Stimulated activated CD4-positive, alpha-beta T cell treated with anti-CD3 and anti-CD28 coated beads, Interleukin-1b, Interleukin-23, amount 100 ng/mL, for 48 hours (primary cell): ENCODE measurements at regions not wholly inside any gene's neighbourhood (a gene's known extent, or its start where the extent isn't known, plus 50 kb on each side); places are given as distances from the start of the nearest gene placed in this dataset.
"Not testable (repeated sequence)": the region's sequence is repeated elsewhere in the genome, so short reads cannot be mapped to it uniquely, and the experiment has no call there.

Experiments used
- DNase-seq: peaks from one replicate; pipeline ENCODE4 v3.0.0-alpha.2; 2020

GRCh38 chr22:34763496-34763895, 302.5 kb upstream of the ISX start:
- DNase-seq = no peak

GRCh38 chr22:34765115-34765514, 300.8 kb upstream of the ISX start:
- DNase-seq = no peak

- DNase-seq = no peak
Measured at GRCh38 chr22:34769361-34769760, 296.6 kb upstream of the ISX start.

- no peak for DNase-seq
Measured at GRCh38 chr22:34776817-34777216, 289.1 kb upstream of the ISX start.

- no peak for DNase-seq
Measured at GRCh38 chr22:34781681-34782080, 284.3 kb upstream of the ISX start.

- DNase-seq = no peak
Measured at GRCh38 chr22:34783436-34783835, 282.5 kb upstream of the ISX start.

- no peak for DNase-seq
Measured at GRCh38 chr22:34784056-34784455, 281.9 kb upstream of the ISX start.

GRCh38 chr22:34797826-34798225, 268.1 kb upstream of the ISX start:
- DNase-seq = no peak

GRCh38 chr22:34798605-34799004, 267.4 kb upstream of the ISX start:
- no peak for DNase-seq

- no peak for DNase-seq
Measured at GRCh38 chr22:34800260-34800980, 265.5 kb upstream of the ISX start.

GRCh38 chr22:34801221-34801620, 264.7 kb upstream of the ISX start:
- DNase-seq = no peak

GRCh38 chr22:34804091-34804490, 261.9 kb upstream of the ISX start:
- no peak for DNase-seq

- DNase-seq = no peak
Measured at GRCh38 chr22:34804604-34805003, 261.4 kb upstream of the ISX start.

- DNase-seq = no peak
Measured at GRCh38 chr22:34805771-34806170, 260.2 kb upstream of the ISX start.

- DNase-seq = no peak
Measured at GRCh38 chr22:34808618-34809017, 257.3 kb upstream of the ISX start.

- DNase-seq = no peak
Measured at GRCh38 chr22:34812631-34813030, 253.3 kb upstream of the ISX start.

GRCh38 chr22:34814260-34815025, 251.5 kb upstream of the ISX start:
- no peak for DNase-seq

GRCh38 chr22:34829485-34829884, 236.5 kb upstream of the ISX start:
- DNase-seq = no peak

GRCh38 chr22:34834059-34834458, 231.9 kb upstream of the ISX start:
- DNase-seq = no peak

- not testable (repeated sequence) for DNase-seq
Measured at GRCh38 chr22:34834541-34834940, 231.4 kb upstream of the ISX start.

- no peak for DNase-seq
Measured at GRCh38 chr22:34841331-34841771, 224.6 kb upstream of the ISX start.

GRCh38 chr22:34841911-34842310, 224.0 kb upstream of the ISX start:
- DNase-seq = no peak

- DNase-seq = no peak
Measured at GRCh38 chr22:34842630-34843029, 223.3 kb upstream of the ISX start.

- DNase-seq = not testable (repeated sequence)
Measured at GRCh38 chr22:34843743-34844142, 222.2 kb upstream of the ISX start.

GRCh38 chr22:34845391-34845790, 220.6 kb upstream of the ISX start:
- DNase-seq = no peak
